Thyroid gland (tissue), 4 donors: ENCODE measurements at regions not wholly inside any gene's neighbourhood (a gene's known extent, or its start where the extent isn't known, plus 50 kb on each side); places are given as distances from the start of the nearest gene placed in this dataset.
A peak's percentile ranks its signal among the peaks of the same experiment; 100 is the strongest.

Experiments
- DNase-seq, 2 donors: peaks; one replicate each; pipeline ENCODE4 v3.0.0-alpha.2; 2019
- H3K27ac ChIP-seq, 3 donors: fragments of 200-600 bp; sonication (generic); 1 replicate in 2 of 3; 2 replicates in 1 of 3; pipeline ENCODE4 v1.5.1; 2016 to 2019; ENCODE audit warnings: mild to moderate bottlenecking in 1 of 3, moderate library complexity in 1 of 3
- H3K27me3 ChIP-seq: fragments of 200-600 bp; sonication (generic); one replicate; pipeline ENCODE4 v1.5.1; 2019
- H3K36me3 ChIP-seq, 2 donors: fragments of 200-600 bp; sonication (generic); one replicate each; pipeline ENCODE4 v1.5.1; 2016 to 2019
- H3K4me1 ChIP-seq, 2 donors: fragments of 200-600 bp; sonication (generic); one replicate each; pipeline ENCODE4 v1.5.1; 2017 to 2019
- H3K4me3 ChIP-seq, 3 donors: fragments of 200-600 bp; sonication (generic); replicated peaks in 1 of 3; 1 replicate in 2 of 3; 2 replicates in 1 of 3; pipeline ENCODE4 v1.5.1; 2016; ENCODE audit warnings: mild to moderate bottlenecking in 1 of 3
- H3K9me3 ChIP-seq: fragments of 200-600 bp; sonication (generic); one replicate; pipeline ENCODE4 v1.5.1; 2017
- CTCF ChIP-seq, 6 experiments: fragments of 200-600 bp in 3 of 6; fragments of 450-650 bp in 3 of 6; sonication (generic) in 3 of 6; IDR thresholded peaks; one replicate each; pipeline ENCODE4 v1.5.1; 2016 to 2019; ENCODE audit warnings: antibody characterized with exemption in 6 of 6, mild to moderate bottlenecking in 2 of 6, inconsistent platforms in 1 of 6, moderate library complexity in 1 of 6
- POLR2A ChIP-seq, 2 donors: fragments of 450-650 bp; IDR thresholded peaks; one replicate each; pipeline ENCODE4 v1.6.1; 2017; ENCODE audit warnings: antibody characterized with exemption in 2 of 2, mild to moderate bottlenecking in 2 of 2, moderate library complexity in 1 of 2
- WGBS, 2 donors: methylation state at CpG; one replicate each; pipeline ENCODE4 v1.1.5; 2017; 5-methylcytosine and 5-hydroxymethylcytosine counted together
- intact Hi-C: fragments of 100-400 bp; cut with DNase I; formaldehyde crosslinking; loops from one replicate; pipeline ENCODE4 v1.15.1; 2023

- Histone ChIP-seq H3K9me3 (no peaks in the 10 kb centered on the region), H3K4me3 (no peak overlapping the region), H3K36me3 (no peaks in the 10 kb centered on the region), H3K27me3 (no peaks in the 10 kb centered on the region), H3K4me1 (no peaks in the 10 kb centered on the region), H3K27ac (no peak overlapping the region)
- DNase-seq: no peak
- intact Hi-C loops: no loop called here
- 83 to 92% methylated on average over 1 of the region's 1 CpG for WGBS, 2 donors
- no peak for TF ChIP-seq POLR2A (IDR thresholded peaks at IDR 0.05)
These were observed 122.3 kb upstream of the ST6GALNAC5 start for GRCh38 chr1:76744989-76745388.

GRCh38 chr1:76746206-76746605 is 121.1 kb upstream of the ST6GALNAC5 start:
- intact Hi-C loops: no loop called here
- TF ChIP-seq CTCF (IDR thresholded peaks at IDR 0.05) (no peak), POLR2A (IDR thresholded peaks at IDR 0.05) (no peak)
- 84 to 86% methylated on average over 2 of the region's 2 CpGs for WGBS, 2 donors

GRCh38 chr1:76754730-76755129 is 112.5 kb upstream of the ST6GALNAC5 start:
- no peak for DNase-seq
- intact Hi-C loops: no loop called here
- Histone ChIP-seq H3K27ac (no peak overlapping the region), H3K4me3 (no peak overlapping the region), H3K9me3 (no peaks in the 10 kb centered on the region), H3K27me3 (no peaks in the 10 kb centered on the region), H3K4me1 (no peaks in the 10 kb centered on the region), H3K36me3 (no peaks in the 10 kb centered on the region)
- 93 to 94% methylated on average over 1 of the region's 1 CpG for WGBS, 2 donors
- no peak for TF ChIP-seq CTCF (IDR thresholded peaks at IDR 0.05)
- no peak for TF ChIP-seq POLR2A (IDR thresholded peaks at IDR 0.05)

More at GRCh38 chr1:76746206-76746605, 121.1 kb upstream of the ST6GALNAC5 start:
- no peaks in the 10 kb centered on the region for H3K36me3 ChIP-seq
- no peaks in the 10 kb centered on the region for H3K4me1 ChIP-seq
- no peak overlapping the region for H3K4me3 ChIP-seq
- no peaks in the 10 kb centered on the region for H3K27me3 ChIP-seq
- no peak overlapping the region for H3K27ac ChIP-seq
- DNase-seq: no peak
- no peaks in the 10 kb centered on the region for H3K9me3 ChIP-seq

- H3K4me3 ChIP-seq: no peak overlapping the region
- H3K27ac ChIP-seq: no peak overlapping the region
- no peak for DNase-seq
- 69 to 74% methylated on average over 5 of the region's 5 CpGs for WGBS, 2 donors
- no peaks in the 10 kb centered on the region for H3K9me3 ChIP-seq
- H3K4me1 ChIP-seq: peaks cover 0 to under 1% of the 10 kb centered on the region in 2 donors
- TF ChIP-seq CTCF (IDR thresholded peaks at IDR 0.05) (no peak), POLR2A (IDR thresholded peaks at IDR 0.05) (no peak)
- intact Hi-C loops: no loop called here
- no peaks in the 10 kb centered on the region for H3K36me3 ChIP-seq
- no peaks in the 10 kb centered on the region for H3K27me3 ChIP-seq
These were observed 108.0 kb upstream of the ST6GALNAC5 start for GRCh38 chr1:76759171-76759860.

GRCh38 chr1:76759950-76760349 is 107.3 kb upstream of the ST6GALNAC5 start:
- TF ChIP-seq CTCF (IDR thresholded peaks at IDR 0.05) (no peak), POLR2A (IDR thresholded peaks at IDR 0.05) (no peak)
- intact Hi-C loops: no loop called here
- 42 to 51% methylated on average over 4 of the region's 4 CpGs for WGBS, 2 donors

More at GRCh38 chr1:76759950-76760349, 107.3 kb upstream of the ST6GALNAC5 start:
- Histone ChIP-seq H3K36me3 (no peaks in the 10 kb centered on the region), H3K4me1 (peaks cover 0 to 6% of the 10 kb centered on the region in 2 donors), H3K4me3 (no peak overlapping the region), H3K27ac (no peak overlapping the region), H3K9me3 (no peaks in the 10 kb centered on the region), H3K27me3 (no peaks in the 10 kb centered on the region)
- DNase-seq: peak; percentile 51 to 59
